DND-41 (cell line): ENCODE measurements at regions not wholly inside any gene's neighbourhood (a gene's known extent, or its start where the extent isn't known, plus 50 kb on each side); places are given as distances from the start of the nearest gene placed in this dataset.

Experiments
- ATAC-seq: fragments of 200-7000 bp; cut with Tn5 transposase; 3 replicates; pipeline ENCODE4 v1.9.1; 2021; ENCODE audit warnings: low read depth; ENCODE audit not compliant: insufficient read depth
- DNase-seq: peaks from one replicate; pipeline ENCODE4 v3.0.0-alpha.2; 2020
- H2AFZ ChIP-seq: 2 replicates; pipeline ENCODE4 v1.6.0; 2012; ENCODE audit warnings: low read depth, low read length
- H3K27ac ChIP-seq: 2 replicates; pipeline ENCODE4 v1.5.1; 2012; ENCODE audit warnings: low read length, inconsistent platforms
- H3K27me3 ChIP-seq: fragments of 200-600 bp; sonication (generic); 2 replicates; pipeline ENCODE4 v1.6.0; 2012; ENCODE audit warnings: low read length, mild to moderate bottlenecking, inconsistent platforms; ENCODE audit not compliant: insufficient read depth, poor library complexity
- H3K36me3 ChIP-seq: 2 replicates; pipeline ENCODE4 v1.5.1; 2012; ENCODE audit warnings: low read length, inconsistent platforms; ENCODE audit not compliant: insufficient read depth
- H3K4me1 ChIP-seq: 2 replicates; pipeline ENCODE4 v1.5.1; 2012; ENCODE audit warnings: mild to moderate bottlenecking, low read length; ENCODE audit not compliant: insufficient read depth
- H3K4me2 ChIP-seq: 2 replicates; pipeline ENCODE4 v1.6.0; 2012; ENCODE audit warnings: mild to moderate bottlenecking, moderate library complexity, low read length, inconsistent platforms; ENCODE audit not compliant: insufficient read depth
- H3K4me3 ChIP-seq, 2 experiments: fragments of 200-600 bp in 1 of 2; shearing (Covaris generic) in 1 of 2; 2 replicates each; pipeline ENCODE4 v1.5.1; 2012 to 2016; ENCODE audit warnings: inconsistent platforms in 2 of 2, low read length in 2 of 2, mild to moderate bottlenecking in 2 of 2, low read depth in 1 of 2, moderate library complexity in 1 of 2
- H3K79me2 ChIP-seq: 2 replicates; pipeline ENCODE4 v1.6.0; 2012; ENCODE audit warnings: low read length, inconsistent platforms; ENCODE audit not compliant: insufficient read depth
- H3K9ac ChIP-seq: 2 replicates; pipeline ENCODE4 v1.6.0; 2012; ENCODE audit warnings: low read depth, mild to moderate bottlenecking, inconsistent platforms, low read length, moderate library complexity
- H3K9me3 ChIP-seq: 2 replicates; pipeline ENCODE4 v1.5.1; 2012; ENCODE audit warnings: low read length, moderate library complexity, mild to moderate bottlenecking, inconsistent platforms; ENCODE audit not compliant: insufficient read depth, severe bottlenecking
- H4K20me1 ChIP-seq: 2 replicates; pipeline ENCODE4 v1.6.0; 2012; ENCODE audit warnings: low read length; ENCODE audit not compliant: insufficient read depth
- CTCF ChIP-seq: IDR thresholded peaks from 2 replicates; pipeline ENCODE4 v1.5.1; 2012; ENCODE audit warnings: borderline replicate concordance, low read length, moderate library complexity, mild to moderate bottlenecking; ENCODE audit not compliant: poor library complexity, severe bottlenecking; ENCODE audit errors: extremely low read depth
- EZH2 ChIP-seq: IDR thresholded peaks from 3 replicates; pipeline ENCODE4 v1.6.1; 2012; ENCODE audit warnings: borderline replicate concordance, low read depth, mild to moderate bottlenecking, moderate library complexity, low read length, inconsistent platforms; ENCODE audit not compliant: severe bottlenecking

GRCh38 chr4:138297743-138298405, 55.7 kb upstream of the SLC7A11 start:
- H3K79me2 ChIP-seq, result no peaks in the 10 kb centered on the region

GRCh38 chr4:138292321-138292720, 50.2 kb upstream of the SLC7A11 start:
- no peak overlapping the region for H3K4me2 ChIP-seq
- H2AFZ ChIP-seq, result no peak overlapping the region
- no peaks in the 10 kb centered on the region for H3K79me2 ChIP-seq
- TF ChIP-seq EZH2 (no peak), CTCF (no peak)
- no peak overlapping the region for H3K4me3 ChIP-seq
- H3K27me3 ChIP-seq, result no peaks in the 10 kb centered on the region
- ATAC-seq (no peak), DNase-seq (no peak)
- no peak overlapping the region for H3K9ac ChIP-seq
- no peaks in the 10 kb centered on the region for H3K4me1 ChIP-seq
- H3K36me3 ChIP-seq, result no peaks in the 10 kb centered on the region
- H3K27ac ChIP-seq, result no peak overlapping the region
- H3K9me3 ChIP-seq, result no peaks in the 10 kb centered on the region
- H4K20me1 ChIP-seq, result no peaks in the 10 kb centered on the region

More at GRCh38 chr4:138297743-138298405, 55.7 kb upstream of the SLC7A11 start:
- Histone ChIP-seq H3K4me3 (no peak overlapping the region), H4K20me1 (no peaks in the 10 kb centered on the region), H3K4me2 (no peak overlapping the region), H2AFZ (no peak overlapping the region), H3K27ac (no peak overlapping the region), H3K36me3 (no peaks in the 10 kb centered on the region), H3K9ac (no peak overlapping the region), H3K9me3 (no peaks in the 10 kb centered on the region), H3K27me3 (no peaks in the 10 kb centered on the region), H3K4me1 (no peaks in the 10 kb centered on the region)
- no peak for DNase-seq
- no peak for ATAC-seq
- TF ChIP-seq CTCF, result no peak
